C4-2B (cell line): ENCODE measurements at regions not wholly inside any gene's neighbourhood (a gene's known extent, or its start where the extent isn't known, plus 50 kb on each side); places are given as distances from the start of the nearest gene placed in this dataset.
A peak's percentile ranks its signal among the peaks of the same experiment; 100 is the strongest.

Experiments
- H3K27ac ChIP-seq: fragments of 450-650 bp; 2 replicates; pipeline ENCODE4 v1.5.1; 2017
- ZFX ChIP-seq: fragments of 450-650 bp; IDR thresholded peaks from 2 replicates; pipeline ENCODE4 v1.6.1; 2017
- TF ChIP-seq, protein P1 (sequence below): fragments of 450-650 bp; conservative IDR thresholded peaks from 2 replicates; pipeline ENCODE4 v1.5.1; 2017; ENCODE audit warnings: mild to moderate bottlenecking

DNA sequence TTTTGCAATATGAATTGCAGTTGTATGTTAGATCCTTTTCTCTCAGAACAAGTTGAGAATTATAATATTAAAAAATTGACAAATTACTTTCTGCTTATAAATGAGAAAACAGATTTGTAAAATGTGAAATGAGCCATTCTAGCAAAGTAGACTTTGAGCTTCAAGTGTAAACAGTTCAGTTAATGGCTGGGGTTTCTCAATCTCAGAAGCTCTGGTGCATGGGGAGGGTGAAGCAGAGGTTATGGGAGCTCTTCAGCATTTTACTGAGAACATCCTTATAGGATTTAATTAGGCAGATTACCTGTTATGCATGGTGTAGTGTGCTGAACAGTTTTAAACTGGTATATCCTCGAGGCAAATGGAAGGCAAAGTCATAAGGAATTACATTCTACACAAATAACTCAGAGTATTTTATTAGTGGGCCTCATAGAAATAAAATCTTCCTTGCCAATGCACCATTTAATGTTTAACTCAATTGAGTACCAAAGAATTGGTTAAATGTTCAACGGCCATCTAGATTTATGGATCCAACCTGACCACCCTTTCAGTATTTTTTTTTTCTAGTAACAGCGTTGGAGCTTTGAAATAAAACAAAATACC lies 1143.6 kb upstream of the ADGRL2 start:
- no peak overlapping the region for H3K27ac ChIP-seq
- no peak for TF ChIP-seq ZFX
- TF ChIP-seq, protein P1, sequence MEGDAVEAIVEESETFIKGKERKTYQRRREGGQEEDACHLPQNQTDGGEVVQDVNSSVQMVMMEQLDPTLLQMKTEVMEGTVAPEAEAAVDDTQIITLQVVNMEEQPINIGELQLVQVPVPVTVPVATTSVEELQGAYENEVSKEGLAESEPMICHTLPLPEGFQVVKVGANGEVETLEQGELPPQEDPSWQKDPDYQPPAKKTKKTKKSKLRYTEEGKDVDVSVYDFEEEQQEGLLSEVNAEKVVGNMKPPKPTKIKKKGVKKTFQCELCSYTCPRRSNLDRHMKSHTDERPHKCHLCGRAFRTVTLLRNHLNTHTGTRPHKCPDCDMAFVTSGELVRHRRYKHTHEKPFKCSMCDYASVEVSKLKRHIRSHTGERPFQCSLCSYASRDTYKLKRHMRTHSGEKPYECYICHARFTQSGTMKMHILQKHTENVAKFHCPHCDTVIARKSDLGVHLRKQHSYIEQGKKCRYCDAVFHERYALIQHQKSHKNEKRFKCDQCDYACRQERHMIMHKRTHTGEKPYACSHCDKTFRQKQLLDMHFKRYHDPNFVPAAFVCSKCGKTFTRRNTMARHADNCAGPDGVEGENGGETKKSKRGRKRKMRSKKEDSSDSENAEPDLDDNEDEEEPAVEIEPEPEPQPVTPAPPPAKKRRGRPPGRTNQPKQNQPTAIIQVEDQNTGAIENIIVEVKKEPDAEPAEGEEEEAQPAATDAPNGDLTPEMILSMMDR = no peak

DNA sequence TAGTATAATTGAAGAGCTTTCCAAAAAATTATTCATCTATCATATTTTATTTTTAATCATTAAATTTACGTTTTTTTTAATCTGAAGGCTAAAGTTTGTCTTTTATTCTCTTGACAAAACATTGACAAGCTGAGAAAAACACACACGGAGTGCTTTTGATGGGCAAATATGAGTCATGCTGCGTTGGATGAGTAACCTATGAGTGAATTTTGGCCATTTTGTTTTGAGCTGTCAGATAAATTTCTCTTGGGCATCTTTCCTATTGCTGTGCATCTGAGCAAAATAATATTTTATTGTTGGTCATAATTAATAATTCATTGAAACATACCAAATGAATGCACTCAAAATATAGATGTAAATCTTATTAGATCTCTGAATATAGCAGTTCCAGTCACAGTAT lies 1144.1 kb upstream of the ADGRL2 start:
- no peak for TF ChIP-seq ZFX
- TF ChIP-seq, protein P1 = no peak

DNA sequence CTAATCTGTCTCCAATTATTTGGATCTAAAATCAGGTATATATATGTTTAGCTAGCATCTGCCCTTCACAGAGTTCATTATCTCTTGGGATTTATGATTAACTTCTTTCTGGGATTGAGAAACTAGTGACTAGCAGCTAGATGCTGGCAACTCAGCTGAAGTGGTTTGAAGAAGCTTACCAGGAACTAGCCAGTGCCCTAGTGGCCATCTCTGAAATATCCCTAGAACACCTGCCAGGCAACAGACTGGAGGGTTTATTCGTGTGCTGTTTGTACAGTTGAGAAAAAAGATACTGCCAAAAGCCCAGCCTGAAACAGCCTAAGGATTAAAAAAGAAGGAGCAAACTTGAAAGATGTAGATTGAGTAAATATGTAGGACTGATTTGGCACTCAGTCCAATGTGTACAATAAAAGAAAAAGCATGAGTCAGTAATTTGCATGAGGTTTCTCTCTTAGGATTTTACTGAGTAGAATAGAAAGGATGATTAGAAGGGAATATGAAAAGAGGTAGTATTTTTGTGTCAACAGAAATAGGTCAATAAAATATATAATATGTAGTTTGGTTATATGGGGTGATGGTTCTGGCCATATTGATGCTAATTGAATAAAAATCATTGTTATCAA lies 1144.6 kb upstream of the ADGRL2 start:
- TF ChIP-seq, protein P1 = peak; percentile 81
- no peak for TF ChIP-seq ZFX
- H3K27ac ChIP-seq = no peak overlapping the region

More for the DNA sequence above, 1144.1 kb upstream of the ADGRL2 start:
- no peak overlapping the region for H3K27ac ChIP-seq

DNA sequence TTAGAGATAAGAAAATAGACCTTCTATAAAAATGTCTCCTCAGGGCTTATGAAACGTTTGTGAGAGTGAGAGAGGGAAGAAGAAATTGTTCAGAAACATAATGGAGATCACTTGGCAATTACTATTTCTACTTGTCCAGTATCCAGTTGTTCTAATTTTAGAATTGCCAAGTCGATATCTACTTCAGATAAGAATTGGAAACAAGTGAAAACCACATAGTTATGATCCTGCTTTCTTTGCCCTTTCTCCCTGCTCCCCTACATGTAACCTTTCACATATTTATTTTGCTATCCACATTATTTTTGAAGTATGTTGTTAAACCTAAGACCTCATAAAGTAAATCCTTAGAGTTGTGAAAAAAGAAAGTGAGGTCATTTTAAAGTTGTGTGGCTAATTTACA lies 1154.7 kb upstream of the ADGRL2 start:
- no peak overlapping the region for H3K27ac ChIP-seq
- TF ChIP-seq, protein P1 = no peak
- TF ChIP-seq ZFX = no peak

DNA sequence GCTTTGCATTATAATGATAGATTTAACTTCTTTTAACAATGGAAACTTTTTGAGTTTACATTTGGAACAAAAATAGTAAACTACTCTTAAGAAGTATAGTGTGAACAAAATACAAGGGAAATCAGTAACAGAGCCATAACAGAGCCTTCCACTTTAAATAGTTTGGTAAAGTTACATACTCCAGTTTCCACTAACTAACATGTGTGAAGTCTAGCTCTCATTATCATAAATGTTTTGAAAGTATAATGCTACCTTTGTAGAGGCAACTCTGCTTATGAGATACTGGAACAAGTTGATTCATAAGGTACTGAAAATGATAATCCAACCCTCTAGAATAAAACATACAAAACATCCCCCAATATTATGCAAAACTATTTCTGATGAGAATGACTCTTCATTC lies 1155.1 kb upstream of the ADGRL2 start:
- TF ChIP-seq, protein P1 = no peak
- no peak for TF ChIP-seq ZFX
- no peak overlapping the region for H3K27ac ChIP-seq

DNA sequence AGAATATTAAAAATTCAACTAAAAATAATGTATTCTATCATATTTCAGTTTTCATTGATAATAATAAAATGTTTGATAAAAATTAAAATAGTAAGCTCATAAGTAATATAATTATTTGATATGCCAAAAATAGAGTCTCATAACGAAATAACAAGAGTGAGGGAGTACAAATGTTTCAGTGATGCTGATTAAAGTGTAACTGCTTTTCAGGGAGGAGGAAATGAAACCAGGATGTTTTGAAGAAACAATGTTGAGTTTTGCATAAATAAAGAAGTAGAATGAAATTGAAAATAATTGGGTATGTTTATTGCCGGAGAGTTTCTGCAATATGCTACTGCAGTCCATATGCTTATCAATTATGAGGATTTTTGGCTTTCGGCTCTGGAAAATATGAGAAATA lies 1159.8 kb upstream of the ADGRL2 start:
- TF ChIP-seq ZFX = no peak
- TF ChIP-seq, protein P1 = no peak
- H3K27ac ChIP-seq = no peak overlapping the region

DNA sequence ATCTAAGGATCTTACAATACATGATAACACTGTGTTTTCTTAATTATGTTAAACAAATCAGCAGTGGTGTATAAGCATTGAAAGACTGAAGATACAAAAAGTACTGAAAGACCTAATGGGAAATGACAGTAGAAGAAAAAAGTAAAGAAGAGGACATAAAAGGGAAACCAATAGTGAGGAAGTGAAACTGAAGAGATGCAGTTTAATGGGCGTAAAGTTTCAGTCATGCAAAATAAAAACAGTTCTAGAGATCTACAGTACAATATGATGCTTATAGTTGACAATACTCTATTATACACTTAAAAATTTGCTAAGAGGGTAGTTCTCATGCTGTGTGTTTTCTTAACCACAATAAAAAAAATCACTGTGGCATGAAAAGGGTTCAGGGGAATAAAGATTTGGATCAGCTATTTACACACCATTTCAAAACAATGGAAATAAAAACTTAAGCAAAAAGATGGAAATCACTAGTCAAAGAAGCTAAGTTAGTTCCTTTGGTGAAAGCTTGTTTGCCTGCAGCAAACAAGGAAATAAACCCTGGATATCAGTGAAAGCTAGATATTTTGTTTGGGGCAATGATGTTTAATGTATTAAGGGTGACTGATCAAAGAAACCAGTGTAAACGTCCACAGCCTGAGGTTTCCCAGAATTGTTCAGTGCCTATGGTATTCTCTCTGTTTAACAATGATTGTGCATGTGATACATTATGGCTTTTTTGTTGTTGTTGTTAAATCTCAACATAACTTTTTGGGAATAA lies 1160.8 kb upstream of the ADGRL2 start:
- no peak for TF ChIP-seq ZFX
- TF ChIP-seq, protein P1 = no peak
- no peak overlapping the region for H3K27ac ChIP-seq
